K562 (cell line): ENCODE measurements at regions not wholly inside any gene's neighbourhood (a gene's known extent, or its start where the extent isn't known, plus 50 kb on each side); places are given as distances from the start of the nearest gene placed in this dataset.
A peak's percentile ranks its signal among the peaks of the same experiment; 100 is the strongest.
"Not testable (repeated sequence)": the region's sequence is repeated elsewhere in the genome, so short reads cannot be mapped to it uniquely, and the experiment has no call there.

Experiments used
- ATAC-seq: fragments of 200-7000 bp; cut with Tn5 transposase; 3 replicates; pipeline ENCODE4 v1.9.1; 2020; ENCODE audit warnings: moderate library complexity
- BruUV-seq: library from RNA; stranded (reverse); fragments of 400-500 nt; replicated peaks from 2 replicates; lab custom pipeline; 2021; lab: Mats Ljungman, UMichigan
- CTCF ChIA-PET: fragments of 300-600 bp; formaldehyde crosslinking; extraction: SDS; loops from one replicate; lab custom pipeline; 2021; ENCODE audit warnings: low intra/inter-chr PET ratio; lab: Yijun Ruan, JAX
- POLR2A ChIA-PET: fragments of 300-600, 350-650 bp; sonication (Branson Sonifier 250); formaldehyde crosslinking; extraction: SDS; loops from one replicate; lab custom pipeline; 2021; ENCODE audit warnings: antibody characterized with exemption, inconsistent platforms; lab: Yijun Ruan, JAX
- DNase-seq, 4 experiments: peaks; one replicate each; pipeline versions ENCODE4 v3.0.0 to v3.0.0-alpha.2; 2011 to 2018; ENCODE audit warnings: low spot score in 3 of 4, mixed read lengths in 3 of 4; ENCODE audit errors: extremely low read depth in 1 of 4
- FAIRE-seq: peaks from 2 replicates; lab custom pipeline; 2011; peaks lifted over from hg19 to GRCh38; lab: Jason Lieb, UNC
- H2AFZ ChIP-seq: 2 replicates; pipeline ENCODE4 v1.6.0; 2011; ENCODE audit warnings: low read depth, low read length, control low read depth, inconsistent platforms
- H3K27ac ChIP-seq: fragments of 200-600 bp; 3 replicates; pipeline ENCODE4 v1.8.0; 2011; ENCODE audit warnings: low read depth, mild to moderate bottlenecking, control low read depth, inconsistent platforms, low read length, moderate library complexity, mixed read lengths; ENCODE audit errors: extremely low read depth
- H3K27me3 ChIP-seq, 2 experiments: fragments of 300-600 bp in 1 of 2; 2 replicates in 1 of 2; 3 replicates in 1 of 2; pipeline versions ENCODE4 v1.6.0 to v1.8.0; 2011; ENCODE audit warnings: inconsistent platforms in 2 of 2, low read length in 2 of 2, mild to moderate bottlenecking in 1 of 2, mixed read lengths in 1 of 2, moderate library complexity in 1 of 2; ENCODE audit not compliant: control insufficient read depth in 2 of 2, insufficient read depth in 2 of 2
- H3K36me3 ChIP-seq: fragments of 300-600 bp; 3 replicates; pipeline ENCODE4 v1.8.0; 2011; ENCODE audit warnings: mild to moderate bottlenecking, low read length, inconsistent platforms; ENCODE audit not compliant: control insufficient read depth, insufficient read depth
- H3K4me1 ChIP-seq, 2 experiments: fragments of 200-600 bp in 1 of 2; replicated peaks in 1 of 2; 2 replicates in 1 of 2; 3 replicates in 1 of 2; pipeline versions ENCODE4 v1.5.1 to v1.8.0; 2011; ENCODE audit warnings: inconsistent platforms in 2 of 2, low read length in 2 of 2, mild to moderate bottlenecking in 1 of 2, mixed read lengths in 1 of 2, moderate library complexity in 1 of 2; ENCODE audit not compliant: control insufficient read depth in 2 of 2, insufficient read depth in 2 of 2
- H3K4me2 ChIP-seq: 2 replicates; pipeline ENCODE4 v1.6.1; 2011; ENCODE audit warnings: low read length, control low read depth, inconsistent platforms, mixed read lengths; ENCODE audit not compliant: insufficient read depth
- H3K4me3 ChIP-seq: fragments of 200-600 bp; sonication (generic), shearing (Covaris generic); 2 replicates; pipeline ENCODE4 v1.5.1; 2016; ENCODE audit warnings: control low read depth, inconsistent platforms
- H3K79me2 ChIP-seq: fragments of 200-600 bp; 3 replicates; pipeline ENCODE4 v1.8.0; 2011; ENCODE audit warnings: low read length, inconsistent platforms; ENCODE audit not compliant: control insufficient read depth, insufficient read depth
- H3K9ac ChIP-seq, 2 experiments: 2 replicates each; pipeline versions ENCODE4 v1.6.0 to v1.6.1; 2011; ENCODE audit warnings: low read depth in 2 of 2, low read length in 2 of 2, control low read depth in 1 of 2, inconsistent platforms in 1 of 2, mild to moderate bottlenecking in 1 of 2, mixed read lengths in 1 of 2; ENCODE audit not compliant: insufficient read depth in 1 of 2
- H3K9me1 ChIP-seq: one replicate; pipeline ENCODE4 v1.6.0; 2011; ENCODE audit warnings: inconsistent platforms, mild to moderate bottlenecking, low read length, moderate library complexity; ENCODE audit not compliant: control insufficient read depth, insufficient read depth
- H3K9me3 ChIP-seq: replicated peaks from 2 replicates; pipeline ENCODE4 v1.5.1; 2011; ENCODE audit warnings: low read depth, low read length, inconsistent platforms; ENCODE audit not compliant: control insufficient read depth, insufficient read depth
- H4K20me1 ChIP-seq: replicated peaks from 2 replicates; pipeline ENCODE4 v1.6.1; 2011; ENCODE audit warnings: low read length, inconsistent platforms, mixed read lengths; ENCODE audit not compliant: control insufficient read depth, insufficient read depth
- CBFA2T2 ChIP-seq: fragments of 450-650 bp; conservative IDR thresholded peaks from 2 replicates; pipeline ENCODE4 v1.6.1; 2017; ENCODE audit warnings: mild to moderate bottlenecking
- CBX5 ChIP-seq: IDR thresholded peaks from 2 replicates; pipeline ENCODE4 v1.6.1; 2014; ENCODE audit warnings: low read depth, borderline replicate concordance
- CEBPB ChIP-seq: fragments of 450-650 bp; IDR thresholded peaks from 2 replicates; pipeline ENCODE4 v1.6.1; 2016; ENCODE audit warnings: missing genetic modification characterization, missing compliant biosample characterization
- LEF1 ChIP-seq: fragments of 450-650 bp; IDR thresholded peaks from 2 replicates; pipeline ENCODE4 v1.6.1; 2016; ENCODE audit warnings: mild to moderate bottlenecking
- ZNF354B ChIP-seq: fragments of 250-450 bp; sonication (Bioruptor Pico); IDR thresholded peaks from 2 replicates; pipeline ENCODE4 v1.4.0; 2020
- WGBS: fragments of 100-300 bp; shearing (Covaris generic); methylation state at CpG from one replicate; pipeline ENCODE4 v1.1.6; 2016; ENCODE audit warnings: low coverage, mixed read lengths; ENCODE audit not compliant: insufficient coverage; ENCODE audit errors: missing lambda C conversion rate; 5-methylcytosine and 5-hydroxymethylcytosine counted together
- in situ Hi-C: fragments of 300-500 bp; cut with MboI; formaldehyde crosslinking; loops from 4 replicates; pipeline ENCODE4 v1.15.0; 2018; ENCODE audit warnings: inconsistent platforms, mixed read lengths
- intact Hi-C: fragments of 100-400 bp; cut with micrococcal nuclease; formaldehyde crosslinking; loops from 2 replicates; pipeline ENCODE4 v1.14.2; 2022

DNA sequence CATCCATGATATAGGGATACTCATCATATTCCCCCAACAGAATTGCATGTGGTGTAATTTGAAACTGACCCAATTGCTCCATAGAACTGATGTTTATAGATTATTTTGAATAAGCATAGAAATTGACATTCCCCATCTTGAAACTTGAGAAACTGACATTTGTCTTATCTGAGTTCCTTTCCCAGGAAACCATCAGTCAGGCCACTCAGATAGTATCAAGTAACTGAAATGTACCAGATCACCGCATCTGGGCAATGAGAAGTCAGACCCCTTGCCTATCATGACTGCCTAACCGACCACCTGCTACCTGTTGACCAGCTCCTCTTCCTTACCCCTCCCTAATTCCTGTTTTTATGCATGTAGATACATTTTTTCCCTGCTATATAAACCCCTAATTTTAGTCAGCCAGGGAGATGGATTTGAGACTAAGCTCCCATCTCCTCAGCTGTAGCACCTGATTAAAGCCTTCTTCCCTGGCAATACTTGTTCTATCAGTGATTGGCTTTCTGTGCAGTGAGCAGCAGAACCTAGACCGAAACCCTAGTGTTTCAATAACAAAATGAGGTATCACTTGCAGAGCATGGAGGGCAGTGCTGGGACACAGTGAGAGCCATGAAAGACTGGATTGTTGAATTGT, 274.5 kb downstream of the LPIN1 start (continued):
- no peak for TF ChIP-seq CBFA2T2
- TF ChIP-seq CBX5: peak; percentile 69; the same call in 1 of the 2 replicates
- TF ChIP-seq LEF1: no peak
- TF ChIP-seq ZNF354B (CRISPR knock-in tag): no peak

DNA sequence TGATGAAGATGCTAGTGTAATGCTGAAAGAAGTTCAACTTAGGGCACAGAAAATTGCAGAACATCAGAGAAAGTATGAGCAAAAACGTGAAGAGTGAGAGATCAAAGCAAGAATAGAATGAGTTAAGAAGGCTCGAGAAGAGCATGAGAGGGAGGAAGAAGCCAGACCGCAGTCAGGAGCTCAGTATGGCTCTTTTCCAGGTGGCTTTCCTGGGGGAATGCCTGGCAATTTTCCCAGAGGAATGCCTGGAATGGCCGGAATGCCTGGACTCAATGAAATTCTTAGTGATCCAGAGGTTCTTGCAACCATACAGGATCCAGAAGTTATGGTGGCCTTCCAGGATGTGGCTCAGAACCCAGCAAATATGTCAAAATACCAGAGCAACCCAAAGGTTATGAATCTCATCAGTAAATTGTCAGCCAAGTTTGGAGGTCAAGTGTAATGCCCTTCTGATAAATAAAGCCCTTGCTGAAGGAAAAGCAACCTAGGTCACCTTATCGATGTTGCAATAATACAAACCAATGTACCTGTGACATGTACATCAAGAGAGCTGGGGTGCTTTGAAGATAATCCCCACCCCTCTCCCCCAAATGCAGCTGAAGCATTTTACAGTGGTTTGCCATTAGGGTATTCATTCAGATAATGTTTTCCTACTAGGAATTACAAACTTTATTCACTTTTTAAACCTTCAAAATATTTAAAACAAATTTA, 277.9 kb downstream of the LPIN1 start:
- CTCF ChIA-PET, H3K4me1 ChIP-seq, in situ Hi-C loops, H3K27me3 ChIP-seq, BruUV-seq, intact Hi-C loops, H3K36me3 ChIP-seq, ATAC-seq, H3K79me2 ChIP-seq, H3K27ac ChIP-seq, DNase-seq, H3K4me3 ChIP-seq, FAIRE-seq, POLR2A ChIA-PET, H4K20me1 ChIP-seq, H3K4me2 ChIP-seq, H3K9ac ChIP-seq, H2AFZ ChIP-seq, H3K9me1 ChIP-seq: not testable (repeated sequence)
- WGBS: 31% methylated on average over 5 of the region's 5 CpGs
- 0 out of 2 replicates have a peak, but pooled peaks have one; percentile 23 for TF ChIP-seq CEBPB (tag)
- peaks cover 20% of the 10 kb centered on the region for H3K9me3 ChIP-seq
